Fibroblast of villous mesenchyme (primary cell): ENCODE measurements at regions not wholly inside any gene's neighbourhood (a gene's known extent, or its start where the extent isn't known, plus 50 kb on each side); places are given as distances from the start of the nearest gene placed in this dataset.

Source experiments
- DNase-seq: peaks from one replicate; pipeline ENCODE4 v3.0.0-alpha.2; 2010; ENCODE audit warnings: low read depth
- H3K4me3 ChIP-seq: 2 replicates; pipeline ENCODE4 v1.5.1; 2011; ENCODE audit warnings: low read depth, mild to moderate bottlenecking, low read length
- CTCF ChIP-seq: IDR thresholded peaks from 2 replicates; pipeline ENCODE4 v1.5.1; 2012; ENCODE audit warnings: low read depth, mild to moderate bottlenecking, low read length; ENCODE audit not compliant: insufficient read depth

- H3K4me3 ChIP-seq: no peak overlapping the region
- TF ChIP-seq CTCF: no peak
- DNase-seq: no peak
Observed at GRCh38 chr5:164966611-164967010, 1461.2 kb downstream of the MAT2B start.

- no peak for TF ChIP-seq CTCF
Observed at GRCh38 chr5:164967354-164967753, 1461.9 kb downstream of the MAT2B start.

DNA sequence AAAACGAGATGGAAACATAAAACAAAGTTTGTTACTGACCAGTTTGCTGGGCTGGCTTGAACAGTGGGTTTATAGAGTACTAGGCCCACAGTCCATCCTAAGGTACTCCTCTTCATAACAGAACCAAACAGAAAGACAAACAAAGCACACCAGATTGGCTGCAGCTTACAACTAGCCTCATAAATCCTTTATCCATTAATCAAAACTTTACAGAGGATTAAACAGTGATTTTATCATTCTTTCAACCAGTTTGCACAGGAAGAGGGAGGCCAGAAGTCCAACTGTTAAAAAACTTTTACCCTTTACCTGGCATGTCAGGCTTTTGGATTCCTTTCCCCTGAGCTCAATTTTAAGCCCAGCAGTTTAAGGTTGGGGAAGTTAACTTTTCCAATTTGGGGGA is 1467.6 kb downstream of the MAT2B start:
- no peak for TF ChIP-seq CTCF
- no peak for DNase-seq
- no peak overlapping the region for H3K4me3 ChIP-seq

More at GRCh38 chr5:164967354-164967753, 1461.9 kb downstream of the MAT2B start:
- no peak for DNase-seq
- H3K4me3 ChIP-seq: no peak overlapping the region

DNA sequence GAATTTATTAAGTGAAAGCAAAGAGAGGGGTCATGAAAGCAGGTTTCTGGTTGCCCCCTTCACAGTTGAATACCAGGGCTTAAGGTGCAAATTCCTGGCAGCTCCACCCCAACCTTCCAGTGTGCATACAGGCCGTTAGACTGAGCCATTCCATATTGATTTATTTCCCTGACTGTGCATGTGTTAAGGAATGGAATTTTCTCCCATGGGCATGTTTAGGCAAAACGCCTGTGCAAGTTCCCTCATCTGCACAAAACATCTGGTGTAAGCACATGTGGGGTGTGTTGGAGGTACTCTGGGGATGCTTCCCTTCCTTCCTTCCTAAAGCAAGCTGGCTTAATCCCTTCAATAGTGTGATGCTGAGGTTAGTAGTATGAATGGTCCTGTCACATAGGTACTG is 1470.6 kb downstream of the MAT2B start:
- TF ChIP-seq CTCF: no peak

GRCh38 chr5:164980480-164980879 is 1475.1 kb downstream of the MAT2B start:
- no peak for TF ChIP-seq CTCF
- H3K4me3 ChIP-seq: no peak overlapping the region
- DNase-seq: no peak

More for the DNA sequence above, 1470.6 kb downstream of the MAT2B start:
- H3K4me3 ChIP-seq: no peak overlapping the region
- DNase-seq: no peak

- H3K4me3 ChIP-seq: no peak overlapping the region
- TF ChIP-seq CTCF: no peak
- DNase-seq: no peak
Observed at GRCh38 chr5:164998142-164998541, 1492.7 kb downstream of the MAT2B start.

DNA sequence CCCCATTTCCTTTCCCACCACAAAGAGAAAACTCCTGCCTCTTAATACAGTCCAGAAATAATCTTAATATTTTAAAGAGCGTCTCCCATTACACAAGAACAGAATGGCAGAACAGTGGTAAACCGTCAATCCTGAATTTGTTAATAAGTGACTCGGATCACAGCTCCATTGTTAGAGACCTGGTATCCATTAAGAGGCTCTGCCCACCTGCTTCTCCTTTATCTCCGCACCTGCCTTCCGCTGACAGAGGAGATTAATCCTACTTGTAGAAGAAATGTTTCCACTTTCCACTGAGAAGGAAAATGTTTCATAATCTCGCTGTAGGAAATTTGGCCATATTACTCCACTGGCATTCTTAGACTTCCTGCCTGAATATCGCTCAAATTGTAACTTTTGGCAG is 1493.2 kb downstream of the MAT2B start:
- no peak for DNase-seq
- no peak overlapping the region for H3K4me3 ChIP-seq
- TF ChIP-seq CTCF: no peak
